Transverse colon (tissue), 4 donors: ENCODE measurements at regions not wholly inside any gene's neighbourhood (a gene's known extent, or its start where the extent isn't known, plus 50 kb on each side); places are given as distances from the start of the nearest gene placed in this dataset.

Experiments
- DNase-seq: peaks from one replicate; pipeline ENCODE4 v3.0.0-alpha.2; 2019
- H3K27ac ChIP-seq, 4 donors: fragments of 200-600 bp; sonication (generic); 2 replicates each; pipeline ENCODE4 v1.5.1; 2016 to 2018; ENCODE audit warnings: inconsistent platforms in 4 of 4
- H3K27me3 ChIP-seq: fragments of 200-600 bp; sonication (generic); 2 replicates; pipeline ENCODE4 v1.5.1; 2017; ENCODE audit warnings: inconsistent platforms
- H3K36me3 ChIP-seq, 4 donors: fragments of 200-600 bp; sonication (generic); 2 replicates each; pipeline ENCODE4 v1.5.1; 2017 to 2019; ENCODE audit warnings: inconsistent platforms in 4 of 4
- H3K4me1 ChIP-seq, 4 donors: fragments of 200-600 bp; sonication (generic); 2 replicates each; pipeline ENCODE4 v1.5.1; 2017 to 2020; ENCODE audit warnings: inconsistent platforms in 4 of 4
- H3K4me3 ChIP-seq, 4 donors: fragments of 200-600 bp; sonication (generic); 1 replicate in 1 of 4; 2 replicates in 3 of 4; pipeline versions ENCODE4 v1.5.1 to v1.6.1; 2017 to 2019; ENCODE audit warnings: inconsistent platforms in 4 of 4
- H3K9me3 ChIP-seq, 2 donors: fragments of 200-600 bp; sonication (generic); 2 replicates each; pipeline ENCODE4 v1.5.1; 2017 to 2019; ENCODE audit warnings: inconsistent platforms in 2 of 2
- CTCF ChIP-seq, 5 experiments: fragments of 200-600 bp in 3 of 5; fragments of 450-650 bp in 2 of 5; sonication (generic) in 3 of 5; IDR thresholded peaks; 1 replicate in 2 of 5; 2 replicates in 3 of 5; pipeline ENCODE4 v1.5.1; 2016 to 2017; ENCODE audit warnings: antibody characterized with exemption in 5 of 5, inconsistent platforms in 3 of 5, mild to moderate bottlenecking in 2 of 5, moderate library complexity in 1 of 5
- EP300 ChIP-seq: sonication (generic); formaldehyde crosslinking; IDR thresholded peaks from one replicate; pipeline ENCODE4 v1.6.1; 2017; ENCODE audit warnings: antibody characterized with exemption, low read depth
- POLR2A ChIP-seq: fragments of 450-650 bp; IDR thresholded peaks from one replicate; pipeline ENCODE4 v1.6.1; 2016; ENCODE audit warnings: antibody characterized with exemption, mild to moderate bottlenecking, moderate library complexity
- POLR2AphosphoS5 ChIP-seq, 3 donors: sonication (generic); formaldehyde crosslinking; IDR thresholded peaks; one replicate each; pipeline ENCODE4 v1.6.1; 2016; ENCODE audit warnings: antibody characterized with exemption in 3 of 3
- WGBS, 2 donors: methylation state at CpG; one replicate each; pipeline ENCODE4 v1.1.5; 2018; ENCODE audit warnings: low coverage in 1 of 2; 5-methylcytosine and 5-hydroxymethylcytosine counted together
- in situ Hi-C, 4 donors: fragments of 200-750 bp; cut with MboI; loops; one replicate each; pipeline versions ENCODE4 v1.15.0 to v1.15.1; 2017; ENCODE audit warnings: low sequenced_read_pairs in 3 of 4, low pct_ligation_motif_present in 1 of 4, low pct_unique_long_range_greater_than_20kb in 1 of 4
- intact Hi-C: fragments of 100-400 bp; cut with DNase I; formaldehyde crosslinking; loops from one replicate; pipeline ENCODE4 v1.15.1; 2023; ENCODE audit warnings: low total_unique reads

- Histone ChIP-seq H3K36me3 (no peaks in the 10 kb centered on the region), H3K27me3 (no peaks in the 10 kb centered on the region), H3K27ac (no peak overlapping the region), H3K4me1 (peaks cover 0 to 6% (median 0%) of the 10 kb centered on the region in 4 donors), H3K9me3 (no peaks in the 10 kb centered on the region), H3K4me3 (no peak overlapping the region)
- WGBS, 2 donors = 53 to 59% methylated on average over 3 of the region's 3 CpGs
- in situ Hi-C loops = no loop called here
- TF ChIP-seq CTCF (IDR thresholded peaks at IDR 0.05) = no peak
- TF ChIP-seq POLR2AphosphoS5 (IDR thresholded peaks at IDR 0.05) = no peak
- no peak for TF ChIP-seq POLR2A
- TF ChIP-seq EP300 = no peak
- intact Hi-C loops = no loop called here
- no peak for DNase-seq
Observed at GRCh38 chr16:80350061-80350460, 190.7 kb upstream of the DYNLRB2 start.

GRCh38 chr16:80347900-80348299, 192.9 kb upstream of the DYNLRB2 start:
- Histone ChIP-seq H3K4me1 (peaks cover 0 to 6% (median 0%) of the 10 kb centered on the region in 4 donors), H3K9me3 (no peaks in the 10 kb centered on the region), H3K27ac (no peak overlapping the region), H3K27me3 (no peaks in the 10 kb centered on the region), H3K36me3 (no peaks in the 10 kb centered on the region), H3K4me3 (no peak overlapping the region)
- intact Hi-C loops = no loop called here
- in situ Hi-C loops = no loop called here
- DNase-seq = no peak
- no peak for TF ChIP-seq POLR2AphosphoS5 (IDR thresholded peaks at IDR 0.05)
- TF ChIP-seq POLR2A = no peak
- no peak for TF ChIP-seq EP300
- TF ChIP-seq CTCF (IDR thresholded peaks at IDR 0.05) = no peak
- WGBS, 2 donors = 54% methylated on average over 3 of the region's 3 CpGs; no CpG with 5 or more reads in 1 of the 2 donors

GRCh38 chr16:80347002-80347401, 193.8 kb upstream of the DYNLRB2 start:
- H3K36me3 ChIP-seq = no peaks in the 10 kb centered on the region
- no peak for DNase-seq
- intact Hi-C loops (no loop called here), in situ Hi-C loops (no loop called here)
- H3K9me3 ChIP-seq = no peaks in the 10 kb centered on the region
- H3K27ac ChIP-seq = no peak overlapping the region
- no peaks in the 10 kb centered on the region for H3K27me3 ChIP-seq
- TF ChIP-seq EP300 = no peak
- no peak for TF ChIP-seq POLR2AphosphoS5 (IDR thresholded peaks at IDR 0.05)
- no peak for TF ChIP-seq POLR2A
- no peak for TF ChIP-seq CTCF (IDR thresholded peaks at IDR 0.05)
- H3K4me1 ChIP-seq = peaks cover 0 to 6% (median 0%) of the 10 kb centered on the region in 4 donors
- 81 to 87% methylated on average over 3 of the region's 3 CpGs for WGBS, 2 donors
- no peak overlapping the region for H3K4me3 ChIP-seq

- Histone ChIP-seq H3K9me3 (no peaks in the 10 kb centered on the region), H3K4me1 (peaks cover 0 to 6% (median 0%) of the 10 kb centered on the region in 4 donors), H3K4me3 (no peak overlapping the region), H3K27me3 (no peaks in the 10 kb centered on the region), H3K27ac (no peak overlapping the region), H3K36me3 (no peaks in the 10 kb centered on the region)
- 67 to 76% methylated on average over 6 of the region's 6 CpGs for WGBS, 2 donors
- in situ Hi-C loops = no loop called here
- no peak for DNase-seq
- intact Hi-C loops = no loop called here
- TF ChIP-seq POLR2AphosphoS5 (IDR thresholded peaks at IDR 0.05) (no peak), POLR2A (no peak), CTCF (IDR thresholded peaks at IDR 0.05) (no peak), EP300 (no peak)
Observed at GRCh38 chr16:80346111-80346632, 194.6 kb upstream of the DYNLRB2 start.
